Ovary (tissue), 3 donors: ENCODE measurements at regions not wholly inside any gene's neighbourhood (a gene's known extent, or its start where the extent isn't known, plus 50 kb on each side); places are given as distances from the start of the nearest gene placed in this dataset.

Experiments
- EP300 ChIP-seq: sonication (generic); formaldehyde crosslinking; IDR thresholded peaks from one replicate; pipeline ENCODE4 v1.6.1; 2017; ENCODE audit warnings: antibody characterized with exemption
- TF ChIP-seq, protein P1 (sequence below), 3 donors: fragments of 450-650 bp in 2 of 3; fragments of 200-600 bp in 1 of 3; IDR thresholded peaks; one replicate each; pipeline versions ENCODE4 v1.5.1 to v1.8.0; 2016 to 2022; ENCODE audit warnings: antibody characterized with exemption in 3 of 3, mild to moderate bottlenecking in 1 of 3
- donor health status: DM: no; HTN: no; CAD: no.

DNA sequence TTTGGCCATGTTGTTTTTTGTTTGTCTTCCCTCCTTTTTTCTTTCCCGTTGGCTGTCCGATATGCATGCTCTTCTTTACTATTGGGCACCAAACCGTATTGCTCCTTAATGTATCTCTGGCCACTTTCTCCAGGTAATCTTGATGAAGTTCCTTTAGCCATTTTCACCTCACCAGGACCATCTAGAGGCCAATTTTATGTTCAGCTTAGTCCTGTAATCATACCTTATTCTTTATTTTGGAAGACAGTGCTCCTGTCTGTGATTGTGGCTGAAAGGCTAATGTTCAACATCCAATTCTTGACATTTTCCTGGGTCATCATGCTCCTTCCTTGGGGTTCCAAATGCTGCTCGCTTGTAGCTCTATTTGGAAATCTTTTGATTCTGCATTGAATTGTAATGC lies 169.5 kb downstream of the S1PR1 start:
- TF ChIP-seq, protein P1, sequence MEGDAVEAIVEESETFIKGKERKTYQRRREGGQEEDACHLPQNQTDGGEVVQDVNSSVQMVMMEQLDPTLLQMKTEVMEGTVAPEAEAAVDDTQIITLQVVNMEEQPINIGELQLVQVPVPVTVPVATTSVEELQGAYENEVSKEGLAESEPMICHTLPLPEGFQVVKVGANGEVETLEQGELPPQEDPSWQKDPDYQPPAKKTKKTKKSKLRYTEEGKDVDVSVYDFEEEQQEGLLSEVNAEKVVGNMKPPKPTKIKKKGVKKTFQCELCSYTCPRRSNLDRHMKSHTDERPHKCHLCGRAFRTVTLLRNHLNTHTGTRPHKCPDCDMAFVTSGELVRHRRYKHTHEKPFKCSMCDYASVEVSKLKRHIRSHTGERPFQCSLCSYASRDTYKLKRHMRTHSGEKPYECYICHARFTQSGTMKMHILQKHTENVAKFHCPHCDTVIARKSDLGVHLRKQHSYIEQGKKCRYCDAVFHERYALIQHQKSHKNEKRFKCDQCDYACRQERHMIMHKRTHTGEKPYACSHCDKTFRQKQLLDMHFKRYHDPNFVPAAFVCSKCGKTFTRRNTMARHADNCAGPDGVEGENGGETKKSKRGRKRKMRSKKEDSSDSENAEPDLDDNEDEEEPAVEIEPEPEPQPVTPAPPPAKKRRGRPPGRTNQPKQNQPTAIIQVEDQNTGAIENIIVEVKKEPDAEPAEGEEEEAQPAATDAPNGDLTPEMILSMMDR (IDR thresholded peaks at IDR 0.05), result no peak
- no peak for TF ChIP-seq EP300
